CD4-positive, alpha-beta T cell treated with Interleukin-4 for 1 hour (primary cell): ENCODE measurements at regions not wholly inside any gene's neighbourhood (a gene's known extent, or its start where the extent isn't known, plus 50 kb on each side); places are given as distances from the start of the nearest gene placed in this dataset.

Experiments
- DNase-seq, 2 donors: peaks; one replicate each; pipeline ENCODE4 v3.0.0-alpha.2; 2020 to 2022

- no peak for DNase-seq
Observed at GRCh38 chr16:85162478-85163277, 50.4 kb upstream of the CIBAR2 start.

- DNase-seq = no peak
Observed at GRCh38 chr16:85163278-85164112, 51.2 kb upstream of the CIBAR2 start.

- no peak for DNase-seq
Observed at GRCh38 chr16:85164431-85164830, 52.2 kb upstream of the CIBAR2 start.

GRCh38 chr16:85164838-85165516, 52.7 kb upstream of the CIBAR2 start:
- no peak for DNase-seq

- no peak for DNase-seq
Observed at GRCh38 chr16:85165781-85166180, 53.5 kb upstream of the CIBAR2 start.

- DNase-seq = no peak
Observed at GRCh38 chr16:85166281-85166680, 54.0 kb upstream of the CIBAR2 start.

- DNase-seq = no peak
Observed at GRCh38 chr16:85166699-85167588, 54.7 kb upstream of the CIBAR2 start.

GRCh38 chr16:85167589-85168537, 55.6 kb upstream of the CIBAR2 start:
- no peak for DNase-seq

- DNase-seq = no peak
Observed at GRCh38 chr16:85168732-85169256, 56.5 kb upstream of the CIBAR2 start.

GRCh38 chr16:85169333-85170065, 57.2 kb upstream of the CIBAR2 start:
- no peak for DNase-seq

GRCh38 chr16:85170066-85170491, 57.8 kb upstream of the CIBAR2 start:
- DNase-seq = no peak

- no peak for DNase-seq
Observed at GRCh38 chr16:85170590-85171003, 58.3 kb upstream of the CIBAR2 start.

- DNase-seq = no peak
Observed at GRCh38 chr16:85171004-85171758, 58.9 kb upstream of the CIBAR2 start.

- DNase-seq = no peak
Observed at GRCh38 chr16:85171759-85172454, 59.6 kb upstream of the CIBAR2 start.

- DNase-seq = no peak
Observed at GRCh38 chr16:85172455-85173145, 60.3 kb upstream of the CIBAR2 start.

- DNase-seq = no peak
Observed at GRCh38 chr16:85173146-85173980, 61.1 kb upstream of the CIBAR2 start.
